ENCODE measurements at regions not wholly inside any gene's neighbourhood (a gene's known extent, or its start where the extent isn't known, plus 50 kb on each side); places are given as distances from the start of the nearest gene placed in this dataset.
A peak's percentile ranks its signal among the peaks of the same experiment; 100 is the strongest.
"Not testable (repeated sequence)": the region's sequence is repeated elsewhere in the genome, so short reads cannot be mapped to it uniquely, and the experiment has no call there.

GRCh38 chr5:97922776-97923175 is 739.7 kb upstream of the RIOK2 start:
- DNase-seq: no peak

DNA sequence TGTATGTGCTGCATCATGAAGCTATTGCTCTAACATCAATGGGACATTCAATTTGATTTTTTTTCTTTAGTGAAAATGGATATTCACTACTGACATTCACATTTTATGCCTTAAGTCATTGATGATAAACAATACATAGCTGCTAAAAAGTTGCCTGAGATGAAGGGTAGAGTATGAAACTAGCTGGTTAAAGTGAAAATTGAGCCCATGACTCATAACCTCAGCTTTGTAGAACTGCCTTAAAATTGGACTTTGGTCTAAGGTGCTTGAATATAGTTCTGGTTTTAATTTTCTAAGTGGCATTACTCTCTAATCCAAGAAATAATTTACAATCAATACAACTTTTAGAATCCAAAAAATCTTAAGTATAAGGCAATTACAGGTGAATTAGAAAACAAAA is 740.4 kb upstream of the RIOK2 start:
- DNase-seq: no peak

DNA sequence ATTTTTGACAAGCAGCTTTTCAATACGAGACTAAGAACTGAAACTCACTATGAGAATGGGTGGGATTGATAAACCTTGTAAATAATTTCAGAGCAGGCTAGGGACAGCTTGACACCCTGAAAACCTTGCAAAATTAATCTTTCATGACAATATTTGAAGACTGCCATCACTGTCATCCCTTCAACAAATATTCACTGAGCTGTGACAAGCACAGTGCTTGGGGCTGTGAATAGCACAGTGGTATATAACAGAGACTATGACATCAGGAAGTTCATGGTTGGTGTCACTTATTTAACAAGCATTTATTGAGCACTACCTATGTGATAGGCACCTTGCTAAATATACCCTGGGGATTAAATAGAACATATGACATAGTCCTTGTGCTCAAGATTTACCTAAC is 741.0 kb upstream of the RIOK2 start:
- no peak for DNase-seq

- no peak for DNase-seq
These were observed 746.3 kb upstream of the RIOK2 start for GRCh38 chr5:97929383-97929782.

- DNase-seq: no peak
These were observed 748.8 kb upstream of the RIOK2 start for GRCh38 chr5:97931829-97932228.

- DNase-seq: no peak
These were observed 753.2 kb upstream of the RIOK2 start for GRCh38 chr5:97936231-97936630.

GRCh38 chr5:97937846-97938245 is 754.8 kb upstream of the RIOK2 start:
- no peak for DNase-seq

DNA sequence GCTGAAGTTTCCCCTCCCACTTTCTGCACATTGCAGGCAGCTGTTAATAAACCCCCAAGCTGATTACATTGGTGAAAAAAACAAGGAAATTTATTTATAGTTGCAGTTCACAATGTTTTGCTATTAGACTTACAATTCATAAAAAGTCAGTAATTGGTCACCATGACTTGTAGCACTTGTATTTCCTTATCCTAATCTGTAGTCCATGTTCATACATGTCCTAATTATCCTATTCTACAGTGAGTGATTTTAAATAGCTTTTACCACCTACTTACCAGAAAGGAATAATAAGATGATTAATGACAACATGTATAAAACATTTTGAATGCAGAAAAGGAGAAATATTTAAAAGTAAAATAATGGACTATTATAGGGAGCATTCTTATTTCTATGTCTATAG is 760.0 kb upstream of the RIOK2 start:
- no peak for DNase-seq

DNA sequence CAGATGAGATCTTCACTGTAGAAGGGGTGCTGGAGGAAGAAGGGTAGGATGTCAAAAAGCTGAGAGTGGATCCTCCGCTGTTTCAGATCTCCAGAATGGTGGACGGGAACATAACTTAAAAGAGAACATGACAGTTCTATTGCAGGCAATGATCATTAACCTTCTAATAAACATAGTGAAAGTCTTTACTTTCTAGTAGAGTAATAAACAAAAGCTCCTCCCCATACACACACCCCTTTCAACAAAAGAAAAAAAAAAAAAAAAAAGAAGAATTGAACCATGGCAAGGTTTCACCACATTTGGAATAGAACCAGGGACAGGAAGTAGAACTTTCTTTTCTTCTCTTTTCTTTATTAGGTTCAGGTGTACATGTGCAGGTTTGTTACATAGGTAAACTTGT is 768.1 kb upstream of the RIOK2 start:
- DNase-seq: no peak

- no peak for DNase-seq
These were observed 772.4 kb upstream of the RIOK2 start for GRCh38 chr5:97955450-97955849.

DNA sequence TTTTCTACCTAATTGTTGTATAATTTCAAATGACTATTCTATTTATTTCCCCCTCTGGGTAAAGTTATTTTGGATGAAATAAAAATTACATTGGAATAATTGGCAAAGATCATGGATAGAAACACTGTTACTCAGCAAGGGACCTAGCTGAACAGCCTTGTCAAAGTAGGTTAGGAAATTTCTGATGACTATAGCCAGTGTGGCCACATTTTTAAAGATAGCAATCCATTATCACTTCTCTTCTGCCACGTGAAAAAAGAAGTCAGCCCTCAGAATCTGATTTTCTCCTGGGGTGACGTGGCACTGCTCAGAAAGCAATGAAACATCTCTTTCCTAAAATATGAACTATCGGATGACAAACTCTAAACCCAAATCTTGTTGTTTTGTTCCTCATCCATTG is 784.2 kb upstream of the RIOK2 start:
- DNase-seq: no peak

DNA sequence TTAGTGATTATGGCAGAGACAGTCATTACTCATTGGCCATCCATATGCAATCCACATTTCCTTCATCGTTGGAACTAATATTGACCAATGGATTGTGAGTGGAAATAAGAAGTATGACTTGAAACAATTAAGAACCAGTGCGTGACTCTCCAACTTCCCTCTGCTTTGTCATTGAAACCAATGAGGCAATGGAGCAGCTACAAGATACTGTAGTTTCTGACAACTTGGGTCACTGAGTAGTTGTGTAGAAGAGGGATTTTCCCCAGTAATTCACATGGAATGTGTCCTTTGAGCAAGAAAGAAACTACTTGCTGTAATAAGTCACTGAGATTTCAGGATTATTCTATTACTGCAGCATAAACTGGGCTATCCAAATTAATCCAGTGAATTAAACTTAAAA is 785.3 kb upstream of the RIOK2 start:
- DNase-seq: no peak

GRCh38 chr5:97979740-97980139 is 793.7 kb upstream of the RGMB start:
- DNase-seq: no peak

DNA sequence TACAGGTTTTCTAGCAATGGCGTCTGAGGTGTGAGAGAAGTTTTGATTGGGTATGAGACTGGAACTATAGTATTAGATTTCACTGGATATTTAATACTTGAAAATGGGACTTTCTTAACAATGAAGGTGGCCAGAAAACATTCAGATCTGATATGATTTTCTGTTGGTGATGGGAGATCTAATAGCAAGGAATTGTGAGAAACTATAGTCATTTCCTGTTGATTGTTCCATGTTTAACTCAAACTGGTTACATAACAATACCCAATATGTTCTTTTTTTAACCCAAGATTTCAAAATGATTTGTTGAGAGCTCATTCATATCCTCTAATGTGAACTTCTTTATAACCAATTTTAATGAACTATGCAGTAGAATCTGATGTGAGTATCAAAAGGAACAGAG is 793.2 kb upstream of the RGMB start:
- DNase-seq: no peak

GRCh38 chr5:97986069-97986468 is 787.4 kb upstream of the RGMB start:
- DNase-seq: no peak

DNA sequence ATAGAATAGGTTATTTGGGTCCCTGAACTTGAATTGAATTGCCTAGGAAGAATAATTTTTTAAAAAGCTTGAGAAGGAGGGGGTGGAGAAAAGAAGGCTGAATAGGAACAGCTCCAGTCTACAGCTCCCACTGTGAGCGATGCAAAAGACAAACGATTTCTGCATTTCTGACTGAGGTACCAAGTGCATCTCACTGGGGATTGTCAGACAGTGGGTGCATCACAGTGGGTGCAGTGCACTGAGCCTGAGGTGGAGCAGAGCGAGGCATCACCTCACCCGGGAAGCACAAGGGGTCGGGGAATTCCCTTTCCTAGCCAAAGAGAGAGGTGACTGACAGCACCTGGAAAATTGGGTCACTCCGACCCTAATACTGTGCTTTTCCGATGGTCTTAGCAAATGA is 782.2 kb upstream of the RGMB start:
- no peak for DNase-seq

DNA sequence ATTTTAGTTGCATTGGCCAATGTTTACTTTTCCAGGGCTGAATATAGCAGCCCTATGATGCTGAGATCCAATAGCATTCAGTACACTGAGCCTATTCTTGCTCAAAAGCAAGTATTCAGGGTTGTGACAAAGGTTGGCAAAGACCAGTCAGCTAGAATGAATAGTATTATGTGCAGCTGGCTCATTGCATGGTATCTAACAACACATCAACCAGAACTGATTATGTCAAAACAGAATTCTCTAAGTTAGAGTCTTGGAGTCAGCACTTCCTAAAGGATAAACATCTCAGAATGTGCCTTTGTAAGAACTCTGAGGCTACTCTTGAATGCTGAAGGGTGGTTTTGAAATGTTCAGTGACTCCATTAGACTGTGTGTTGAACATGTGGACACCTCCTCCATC is 774.5 kb upstream of the RGMB start:
- peak in 25 of 56 donors; percentile 2 to 75 (median 21) for DNase-seq

GRCh38 chr5:98004463-98004862 is 769.0 kb upstream of the RGMB start:
- DNase-seq: no peak

DNA sequence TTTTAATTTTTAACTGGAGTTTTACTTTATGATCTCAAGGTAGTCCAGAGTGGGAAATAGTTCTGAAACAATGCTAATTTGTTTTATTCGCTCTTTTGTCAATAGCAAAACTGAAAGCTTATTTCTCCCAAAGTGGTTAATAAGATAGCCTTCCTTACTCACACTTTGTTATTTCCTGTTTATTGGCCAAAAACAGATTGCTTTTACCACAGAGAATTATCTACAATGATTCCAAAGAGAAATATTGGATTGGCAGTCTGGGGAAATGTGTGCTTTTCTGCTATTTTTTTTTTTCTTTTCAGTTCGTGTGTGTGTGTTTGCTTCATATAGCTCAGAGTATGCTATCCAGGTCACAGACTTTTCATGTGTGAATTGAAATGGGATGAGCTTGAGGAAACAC is 756.7 kb upstream of the RGMB start:
- no peak for DNase-seq

DNA sequence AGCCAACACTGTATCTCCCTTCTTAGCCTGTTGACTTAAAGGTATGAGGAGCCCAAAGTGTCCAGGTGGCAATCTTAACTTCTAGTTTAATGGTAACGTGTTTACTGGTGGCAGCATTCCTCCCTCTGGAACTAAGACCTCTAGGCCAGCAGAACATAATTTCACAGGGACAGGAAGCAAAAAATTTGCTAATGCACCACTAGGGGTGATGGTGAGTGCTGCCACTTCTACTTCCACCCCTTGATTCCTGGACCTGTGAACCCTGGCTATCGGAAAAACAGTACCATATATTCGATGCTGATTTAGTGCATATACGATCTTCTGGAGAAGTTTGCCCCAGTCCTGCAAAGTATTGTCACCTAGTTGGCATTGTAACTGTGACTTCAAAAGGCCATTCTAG is 743.2 kb upstream of the RGMB start:
- not testable (repeated sequence) for DNase-seq

- not testable (repeated sequence) for DNase-seq
These were observed 742.4 kb upstream of the RGMB start for GRCh38 chr5:98031036-98031435.

- DNase-seq: no peak
These were observed 742.0 kb upstream of the RGMB start for GRCh38 chr5:98031496-98031895.

GRCh38 chr5:98031926-98032325 is 741.5 kb upstream of the RGMB start:
- DNase-seq: no peak

DNA sequence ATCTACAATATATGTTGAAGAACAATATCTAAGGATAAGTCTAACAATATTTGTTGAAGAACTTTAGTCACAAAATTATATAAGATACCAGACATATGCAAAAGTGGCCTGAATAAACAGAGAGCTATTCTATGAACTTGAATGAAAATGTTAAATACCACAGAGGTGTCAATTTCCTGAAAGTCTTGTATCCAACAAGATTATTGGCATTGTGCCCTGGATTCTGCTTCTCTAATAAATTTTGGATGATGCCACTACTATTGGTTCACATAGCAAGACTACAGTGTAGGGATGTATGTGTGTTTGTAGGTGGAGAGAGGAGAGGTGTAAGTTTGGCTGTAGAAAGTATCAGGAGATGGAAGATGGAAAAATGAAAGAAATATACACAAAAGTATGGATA is 731.8 kb upstream of the RGMB start:
- no peak for DNase-seq

GRCh38 chr5:98042521-98042920 is 730.9 kb upstream of the RGMB start:
- DNase-seq: no peak
